ENCODE measurements at regions not wholly inside any gene's neighbourhood (a gene's known extent, or its start where the extent isn't known, plus 50 kb on each side); places are given as distances from the start of the nearest gene placed in this dataset.
A peak's percentile ranks its signal among the peaks of the same experiment; 100 is the strongest.

DNA sequence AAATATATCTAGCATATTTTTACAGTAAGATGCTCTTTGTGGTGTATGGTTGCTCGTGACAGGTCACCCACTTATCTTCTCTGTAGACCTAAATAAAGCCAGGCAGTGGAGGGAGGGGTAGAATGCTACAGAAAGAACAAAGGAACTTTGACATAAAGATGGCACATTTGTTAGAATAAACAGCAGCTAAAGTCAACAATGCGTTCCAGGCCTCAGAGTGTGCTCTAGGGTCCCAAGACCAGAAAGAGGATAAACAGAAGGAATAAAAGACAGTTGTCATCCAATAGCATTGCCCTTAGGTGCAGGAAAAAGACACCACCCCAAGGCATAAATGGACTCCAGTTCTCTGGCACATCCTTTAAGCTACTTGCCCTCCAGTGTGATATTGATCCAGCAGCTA lies 523.0 kb upstream of the CDH11 start:
- DNase-seq: peak; percentile 46

DNA sequence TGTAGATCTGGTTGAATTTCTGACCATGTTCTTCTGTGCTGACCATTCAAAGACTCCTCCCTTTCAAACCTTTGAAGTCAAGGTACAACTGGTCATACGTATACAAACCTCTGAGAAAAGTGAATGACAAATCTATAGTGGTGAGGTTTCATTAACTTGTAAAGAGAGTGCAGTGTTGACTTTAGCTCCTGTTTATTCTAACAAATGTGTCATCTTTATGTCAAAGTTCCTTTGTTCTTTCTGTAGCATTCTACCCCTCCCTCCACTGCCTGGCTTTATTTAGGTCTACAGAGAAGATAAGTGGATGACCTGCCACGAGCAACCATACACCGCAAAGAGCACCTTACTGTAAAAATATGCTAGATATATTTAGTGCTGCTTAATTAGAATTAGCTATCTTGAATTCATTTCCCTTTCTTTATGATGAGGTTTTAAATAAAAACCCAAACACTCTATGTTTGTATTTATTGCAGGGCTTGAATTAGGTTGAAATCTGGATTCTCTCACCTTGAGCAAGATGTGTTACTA lies 520.0 kb upstream of the CDH11 start:
- DNase-seq: no peak

DNA sequence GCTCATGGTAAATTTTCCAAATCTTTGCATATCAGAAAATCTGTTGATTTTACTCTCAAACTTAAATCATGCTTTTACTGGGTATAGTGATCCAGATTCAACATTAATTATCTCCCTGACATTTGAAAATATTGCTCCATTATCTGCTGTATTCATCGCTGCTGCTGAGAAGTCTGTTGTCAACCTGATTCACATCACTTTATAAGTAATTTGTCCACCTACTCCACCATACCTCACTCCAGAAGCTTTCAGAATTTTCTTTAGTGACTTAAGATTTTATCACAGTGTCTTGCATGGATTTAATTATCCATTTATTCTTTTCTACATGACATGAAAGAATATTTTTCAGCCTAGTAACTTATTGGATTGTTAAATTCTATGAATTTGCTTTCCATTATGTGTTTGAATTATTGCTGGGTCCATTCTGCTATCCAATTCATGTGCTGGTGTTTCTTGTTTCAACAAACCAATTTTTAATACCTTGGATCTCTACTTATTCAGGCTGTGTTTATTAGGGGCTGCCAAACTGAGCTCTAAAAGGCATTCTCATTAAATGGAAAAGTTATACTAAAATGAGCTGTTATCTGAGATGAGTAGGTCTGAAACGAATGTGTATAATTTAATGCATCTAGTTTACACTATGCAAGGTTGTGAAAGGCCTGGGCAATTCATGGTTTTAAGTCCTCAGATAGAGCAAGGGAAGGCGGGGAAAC lies 519.3 kb upstream of the CDH11 start:
- no peak for DNase-seq

GRCh38 chr16:65634833-65635232 lies 513.0 kb upstream of the CDH11 start:
- no peak for DNase-seq

- no peak for DNase-seq
These were observed 512.4 kb upstream of the CDH11 start for GRCh38 chr16:65634291-65634690.

GRCh38 chr16:65624666-65625065 lies 502.8 kb upstream of the CDH11 start:
- no peak for DNase-seq

DNA sequence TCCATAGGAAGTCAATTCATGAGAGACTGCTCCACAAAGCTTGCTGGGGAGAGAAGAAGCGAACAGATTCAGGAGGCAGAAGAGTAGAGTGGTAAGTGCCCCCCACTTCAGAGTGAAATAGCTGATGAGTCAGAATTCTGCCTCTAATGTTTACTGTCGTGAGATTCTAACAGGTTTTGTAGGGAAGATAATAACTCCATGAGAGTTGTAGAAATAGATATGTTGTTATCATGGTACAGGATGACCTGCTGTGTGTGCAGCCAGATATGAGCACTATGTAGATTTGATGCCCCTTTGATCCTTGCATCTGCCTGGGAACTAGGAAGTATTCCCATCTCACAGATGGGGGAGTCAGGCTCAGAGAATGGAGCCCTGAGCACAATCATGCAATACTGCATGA lies 502.4 kb upstream of the CDH11 start:
- no peak for DNase-seq

DNA sequence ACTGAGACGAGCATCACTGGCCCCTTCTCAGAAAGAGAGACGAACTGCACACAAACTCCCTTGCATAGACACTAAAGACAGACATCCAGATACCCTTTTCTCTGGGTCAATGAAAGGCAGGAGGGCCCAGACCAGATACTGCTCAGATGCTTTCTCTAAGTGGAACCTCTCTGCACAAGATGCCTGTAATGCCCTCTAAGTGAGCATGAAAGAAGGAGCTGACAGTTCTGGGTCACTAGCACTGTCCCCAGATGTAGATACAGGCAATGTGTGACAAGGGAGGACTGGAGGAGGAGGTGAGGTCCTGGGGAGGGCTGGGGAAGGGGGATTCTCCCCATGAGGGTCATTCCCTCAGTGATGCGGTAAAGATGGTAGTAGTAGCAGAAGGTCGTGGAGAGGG lies 501.0 kb upstream of the CDH11 start:
- no peak for DNase-seq

- no peak for DNase-seq
These were observed 500.3 kb upstream of the CDH11 start for GRCh38 chr16:65622151-65622550.

- peak; percentile 64 for DNase-seq
These were observed 499.8 kb upstream of the CDH11 start for GRCh38 chr16:65621640-65622039.

GRCh38 chr16:65619606-65620005 lies 497.7 kb upstream of the CDH11 start:
- no peak for DNase-seq

DNA sequence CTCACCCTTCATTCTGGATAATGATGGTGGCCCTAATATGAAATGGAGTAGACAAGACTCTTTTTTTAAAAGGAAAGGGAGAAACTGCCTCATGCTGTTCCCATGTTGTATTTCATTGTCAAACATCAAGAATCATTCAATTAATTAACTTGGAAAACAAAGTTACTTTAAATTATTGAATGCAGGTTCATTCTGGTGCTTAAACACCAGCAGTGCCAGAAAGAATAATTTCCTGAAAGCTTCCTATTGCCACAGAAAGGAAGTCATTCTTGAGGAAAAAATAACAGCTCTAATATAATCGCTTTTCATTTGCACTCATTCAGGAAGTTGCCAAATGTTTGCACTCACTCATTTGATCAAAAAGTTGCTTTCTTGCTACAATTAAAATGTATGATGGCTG lies 497.1 kb upstream of the CDH11 start:
- no peak for DNase-seq

DNA sequence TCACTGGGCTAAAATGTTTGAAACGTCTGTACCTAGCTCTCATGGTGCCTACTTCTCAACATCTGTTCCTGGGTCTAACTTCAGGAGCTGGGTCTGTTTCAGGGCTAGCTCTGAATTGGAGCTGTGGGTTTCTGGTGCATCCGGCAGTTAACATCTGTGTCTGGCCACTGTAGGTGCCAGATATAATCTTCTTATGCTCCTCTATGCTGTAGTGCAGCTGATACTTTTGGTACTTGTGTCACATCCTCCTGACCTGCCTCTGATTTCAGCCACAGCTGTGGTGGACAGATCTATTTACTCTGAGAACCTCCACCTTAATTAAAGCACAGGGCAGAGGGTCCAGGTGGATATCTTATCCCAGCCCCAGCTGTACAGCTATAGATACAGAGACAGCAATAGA lies 496.5 kb upstream of the CDH11 start:
- DNase-seq: no peak

DNA sequence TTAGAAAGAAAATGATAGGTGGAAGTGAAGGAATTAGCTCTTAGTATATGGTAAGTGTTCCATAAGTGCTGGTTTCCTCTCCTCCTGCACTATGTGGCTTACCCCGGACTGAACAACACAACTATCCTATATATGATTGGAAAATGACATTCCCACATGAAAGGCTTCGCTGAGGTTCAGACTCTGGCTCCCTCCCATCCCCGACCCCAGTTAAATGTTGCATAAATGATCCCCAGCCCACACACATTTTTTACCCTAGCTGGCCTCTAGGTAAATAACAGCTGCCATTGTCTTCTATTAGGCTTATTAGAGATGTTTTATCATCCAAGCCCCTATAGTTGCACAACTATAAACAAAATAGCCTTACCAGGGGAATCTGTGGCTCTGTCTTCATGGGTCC lies 495.6 kb upstream of the CDH11 start:
- DNase-seq: no peak

- DNase-seq: no peak
These were observed 486.6 kb upstream of the CDH11 start for GRCh38 chr16:65608455-65608854.

- DNase-seq: no peak
These were observed 482.9 kb upstream of the CDH11 start for GRCh38 chr16:65604771-65605170.

GRCh38 chr16:65601781-65602180 lies 479.9 kb upstream of the CDH11 start:
- no peak for DNase-seq

GRCh38 chr16:65600629-65601028 lies 478.8 kb upstream of the CDH11 start:
- DNase-seq: no peak

DNA sequence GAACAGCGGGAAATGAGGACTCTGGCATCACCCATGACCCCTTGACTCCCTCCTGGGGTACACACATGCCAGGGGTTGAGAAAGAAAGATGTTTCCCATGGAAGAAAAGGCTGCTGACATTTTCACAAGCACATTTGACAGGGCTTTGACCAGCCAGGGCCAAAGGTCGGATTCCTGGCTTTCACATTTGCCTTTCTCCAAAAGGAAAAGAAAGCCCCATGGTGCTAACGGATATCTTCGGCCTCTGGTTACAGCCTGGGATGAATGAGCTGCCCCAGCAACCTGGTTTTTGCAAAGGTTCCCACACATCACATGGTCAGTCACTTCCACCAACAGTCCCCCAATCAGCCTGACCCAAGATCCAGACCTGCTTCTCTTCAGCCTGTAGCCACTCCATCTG lies 478.2 kb upstream of the CDH11 start:
- DNase-seq: no peak

- DNase-seq: no peak
These were observed 476.8 kb upstream of the CDH11 start for GRCh38 chr16:65598621-65599020.

DNA sequence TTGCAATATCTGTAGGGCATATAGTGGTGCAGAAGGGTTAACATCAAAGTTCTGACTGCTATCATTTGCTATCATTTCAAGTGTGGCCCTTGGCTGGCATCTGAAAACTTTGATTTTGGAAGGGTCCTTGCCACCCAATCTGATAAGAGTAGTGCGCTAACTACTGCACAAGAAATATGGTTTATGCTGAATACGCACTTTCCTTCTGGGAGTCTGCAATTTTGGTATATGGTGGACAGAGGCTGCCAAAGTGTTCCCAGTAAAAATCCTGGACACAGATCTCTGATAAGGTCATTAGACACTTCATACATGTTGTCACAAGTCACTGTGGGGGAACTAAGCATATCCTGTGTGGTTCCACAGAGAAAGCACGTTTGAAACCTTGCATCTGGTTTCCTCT lies 461.6 kb upstream of the CDH11 start:
- no peak for DNase-seq

DNA sequence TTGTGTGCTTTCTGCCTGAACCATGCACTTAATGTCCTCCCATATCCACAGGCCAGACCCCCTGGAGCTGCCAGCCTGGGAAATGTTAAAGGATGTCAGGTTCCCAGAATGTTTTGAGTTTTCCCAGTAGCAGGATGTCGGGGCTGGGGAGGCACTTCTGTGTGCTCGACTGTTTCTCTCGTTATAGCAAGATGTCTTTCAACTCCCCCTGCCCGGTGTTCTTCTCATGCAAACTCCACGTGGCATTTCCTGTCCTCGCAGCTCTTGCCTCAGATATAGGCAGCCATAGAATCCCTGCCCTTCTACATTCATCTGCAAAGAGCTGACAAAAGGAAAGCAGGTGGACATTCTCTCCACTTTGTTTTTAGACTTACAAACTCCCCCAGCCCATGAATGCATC lies 457.2 kb upstream of the CDH11 start:
- no peak for DNase-seq

GRCh38 chr16:65576631-65577030 lies 454.8 kb upstream of the CDH11 start:
- no peak for DNase-seq

GRCh38 chr16:65576139-65576538 lies 454.3 kb upstream of the CDH11 start:
- no peak for DNase-seq

DNA sequence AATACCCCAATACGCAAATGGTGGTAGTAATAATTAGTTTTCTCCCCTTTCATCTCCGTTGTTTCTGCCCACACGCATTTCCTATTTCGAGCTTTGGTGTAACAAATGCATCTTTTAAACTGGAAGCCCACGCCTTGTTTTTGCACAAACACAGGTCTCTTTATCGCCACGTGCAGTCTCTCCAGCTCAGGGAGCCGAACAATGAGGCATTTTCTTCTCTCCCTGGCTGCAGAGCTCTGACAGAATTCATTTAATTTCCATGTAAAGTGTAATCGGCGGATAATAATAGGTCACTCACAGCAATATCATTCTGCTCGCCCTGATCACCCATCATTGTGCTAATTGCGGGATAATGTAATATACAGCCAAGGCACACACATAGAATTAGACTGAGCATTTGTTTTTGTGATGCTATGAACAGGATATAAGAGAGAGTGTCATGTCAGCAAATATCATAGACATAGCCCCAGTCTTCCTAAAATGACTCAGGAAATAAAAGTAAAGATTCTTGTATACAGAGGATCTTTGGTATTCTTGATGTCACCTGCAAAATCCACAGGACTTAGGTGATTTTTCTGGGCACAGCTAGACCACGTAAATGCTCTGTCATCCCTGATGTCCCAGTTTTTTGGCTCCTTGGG lies 452.6 kb upstream of the CDH11 start:
- DNase-seq: no peak

Measured in NCI-H345 (cell line).